ENCODE measurements at regions not wholly inside any gene's neighbourhood (a gene's known extent, or its start where the extent isn't known, plus 50 kb on each side); places are given as distances from the start of the nearest gene placed in this dataset.

- no peaks in the 10 kb centered on the region for H3K9me3 ChIP-seq (ENCODE audit: insufficient read depth in 2 of 2, low read depth in 1 of 2, low read length in 1 of 2)
- DNase-seq (ENCODE audit: low read depth in 1 of 2, low spot score in 2 of 2) = no peak
- H2BK5ac ChIP-seq (ENCODE audit: low read depth, low read length) = no peak overlapping the region
- POLR2A ChIA-PET (ENCODE audit: partially characterized antibody) = no interaction called here
- no peaks in the 10 kb centered on the region for H3K79me2 ChIP-seq (ENCODE audit: control insufficient read depth in 1 of 2, insufficient read depth in 2 of 2, low read length in 2 of 2)
- TF ChIP-seq RNF2 (IDR thresholded peaks at IDR 0.05; ENCODE audit: borderline replicate concordance, low read depth, low read length, missing control alignments, poor library complexity, severe bottlenecking) (no peak), USF2 (IDR thresholded peaks at IDR 0.05; ENCODE audit: low read length) (no peak), TCF12 (IDR thresholded peaks at IDR 0.05; ENCODE audit: low read depth, low read length) (no peak), KDM5A (IDR thresholded peaks at IDR 0.05; ENCODE audit: low read length) (no peak), CEBPB (IDR thresholded peaks at IDR 0.05; ENCODE audit: low read depth, low read length) (no peak)
- H3K4me2 ChIP-seq (ENCODE audit: insufficient read depth in 1 of 2, low read depth in 2 of 2, low read length in 2 of 2) = no peak overlapping the region
- no peaks in the 10 kb centered on the region for H4K20me1 ChIP-seq (replicated peaks in 1 of 2; ENCODE audit: control insufficient read depth in 1 of 2, insufficient read depth in 2 of 2, low read length in 2 of 2)
- no peak for FAIRE-seq
- no peak overlapping the region for H3K14ac ChIP-seq (ENCODE audit: insufficient read length)
- no peaks in the 10 kb centered on the region for H3K36me3 ChIP-seq (ENCODE audit: control insufficient read depth in 2 of 4, insufficient read depth in 4 of 4, low read length in 3 of 4)
- H3K56ac ChIP-seq (replicated peaks; ENCODE audit: insufficient read length, low read depth, low read length) = no peak overlapping the region
- no peak overlapping the region for H3K9ac ChIP-seq (replicated peaks in 1 of 4; ENCODE audit: extremely low read depth in 1 of 4, low read depth in 3 of 4, low read length in 3 of 4)
- no peak overlapping the region for H2AK5ac ChIP-seq (ENCODE audit: low read depth, low read length)
- H2BK12ac ChIP-seq (ENCODE audit: low read depth, low read length) = no peak overlapping the region
- H3K18ac ChIP-seq (ENCODE audit: extremely low read depth, low read length) = no peak overlapping the region
- H2BK15ac ChIP-seq (ENCODE audit: low read length) = no peak overlapping the region
- H4K8ac ChIP-seq (ENCODE audit: extremely low read depth, insufficient read depth, low read length) = no peak overlapping the region
- no peak overlapping the region for H4K91ac ChIP-seq (replicated peaks; ENCODE audit: insufficient read length, low read length)
- no peaks in the 10 kb centered on the region for H3K23me2 ChIP-seq (ENCODE audit: low read depth, low read length)
- CTCF ChIA-PET (ENCODE audit: partially characterized antibody) = no interaction called here
- no peak overlapping the region for H2BK120ac ChIP-seq (replicated peaks; ENCODE audit: low read depth, low read length)
- H3K4me1 ChIP-seq (replicated peaks in 1 of 4; ENCODE audit: control insufficient read depth in 3 of 4, insufficient read depth in 4 of 4, low read length in 3 of 4) = no peaks in the 10 kb centered on the region
- no peaks in the 10 kb centered on the region for H3K27me3 ChIP-seq (replicated peaks in 1 of 4; ENCODE audit: control insufficient read depth in 3 of 4, extremely low read depth in 1 of 4, insufficient read depth in 3 of 4, low read length in 3 of 4)
- 98% methylated on average over 4 of the region's 4 CpGs; no CpG with 5 or more reads in 1 of the 2 experiments for WGBS, 2 experiments (ENCODE audit: extremely low coverage in 1 of 2, insufficient coverage in 1 of 2, insufficient read length in 1 of 2, insufficient replicate concordance in 2 of 2, low coverage in 1 of 2, low lambda C conversion rate in 2 of 2, missing lambda C conversion rate in 1 of 2)
- no peak overlapping the region for H4K5ac ChIP-seq (ENCODE audit: insufficient read length, low read depth, low read length)
- H3K23ac ChIP-seq (ENCODE audit: insufficient read length) = no peak overlapping the region
- H3K4me3 ChIP-seq (ENCODE audit: extremely low read depth in 1 of 4, insufficient read depth in 2 of 4, low read depth in 3 of 4, low read length in 4 of 4) = no peak overlapping the region
- no peak overlapping the region for H3K4ac ChIP-seq (replicated peaks; ENCODE audit: insufficient read length, low read depth, low read length)
- no peaks in the 10 kb centered on the region for H3K79me1 ChIP-seq (ENCODE audit: low read depth, low read length)
- H2AFZ ChIP-seq (ENCODE audit: low read length) = no peak overlapping the region
- no peak overlapping the region for H3K27ac ChIP-seq (ENCODE audit: low read depth, low read length)
- H2BK20ac ChIP-seq (ENCODE audit: low read length) = no peak overlapping the region
These were observed 552.5 kb upstream of the CRIM1 start for GRCh38 chr2:35803126-35803525.

Data from H1 (cell line).